Osteocyte (in vitro differentiated cells): ENCODE measurements at regions not wholly inside any gene's neighbourhood (a gene's known extent, or its start where the extent isn't known, plus 50 kb on each side); places are given as distances from the start of the nearest gene placed in this dataset.
"Not testable (repeated sequence)": the region's sequence is repeated elsewhere in the genome, so short reads cannot be mapped to it uniquely, and the experiment has no call there.

Experiments
- DNase-seq: peaks from one replicate; pipeline ENCODE4 v3.0.0; 2021; ENCODE audit warnings: mixed read lengths; ENCODE audit not compliant: unreplicated experiment; ENCODE audit errors: extremely low spot score
- H3K27ac Mint-ChIP-seq: one replicate; pipeline ENCODE4 v1.8.0; 2021; ENCODE audit warnings: mild to moderate bottlenecking, mixed read lengths; ENCODE audit not compliant: unreplicated experiment
- H3K27me3 Mint-ChIP-seq: one replicate; pipeline ENCODE4 v1.8.0; 2021; ENCODE audit warnings: mixed read lengths; ENCODE audit not compliant: unreplicated experiment
- H3K36me3 Mint-ChIP-seq: one replicate; pipeline ENCODE4 v1.8.0; 2021; ENCODE audit warnings: mixed read lengths; ENCODE audit not compliant: unreplicated experiment
- H3K4me1 Mint-ChIP-seq: one replicate; pipeline ENCODE4 v1.8.0; 2021; ENCODE audit warnings: mixed read lengths; ENCODE audit not compliant: unreplicated experiment
- H3K4me3 Mint-ChIP-seq: one replicate; pipeline ENCODE4 v1.8.0; 2021; ENCODE audit warnings: mild to moderate bottlenecking, moderate library complexity, mixed read lengths; ENCODE audit not compliant: unreplicated experiment
- H3K9me3 Mint-ChIP-seq: one replicate; pipeline ENCODE4 v1.8.0; 2021; ENCODE audit warnings: mixed read lengths; ENCODE audit not compliant: unreplicated experiment
- TF ChIP-seq, protein P1 (sequence below): fragments of 200-600 bp; sonication (generic); IDR thresholded peaks from 2 replicates; pipeline ENCODE4 v1.5.0; 2021; ENCODE audit warnings: antibody characterized with exemption, mild to moderate bottlenecking, moderate library complexity

DNA sequence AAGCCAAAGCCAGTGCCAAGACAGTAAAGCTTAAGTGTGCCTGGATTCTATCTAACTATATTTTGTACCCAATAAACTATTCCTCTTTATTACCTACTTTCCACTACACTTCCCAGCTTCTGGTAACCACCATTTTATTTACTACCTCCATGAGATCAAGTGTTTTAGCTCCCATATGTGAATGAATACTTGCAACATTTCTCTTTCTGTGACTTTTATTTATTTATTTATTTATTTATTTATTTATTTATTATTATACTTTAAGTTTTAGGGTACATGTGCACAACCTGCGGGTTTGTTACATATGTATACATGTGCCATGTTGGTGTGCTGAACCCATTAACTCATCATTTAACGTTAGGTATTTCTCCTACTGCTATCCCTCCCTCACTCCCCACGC lies 582.1 kb downstream of the AMY1C start:
- Mint-ChIP-seq H3K4me3 (no peak overlapping the region), H3K27me3 (no peaks in the 10 kb centered on the region), H3K27ac (no peak overlapping the region), H3K4me1 (no peaks in the 10 kb centered on the region), H3K9me3 (peaks cover 5% of the 10 kb centered on the region), H3K36me3 (no peaks in the 10 kb centered on the region)
- no peak for DNase-seq
- TF ChIP-seq, protein P1, sequence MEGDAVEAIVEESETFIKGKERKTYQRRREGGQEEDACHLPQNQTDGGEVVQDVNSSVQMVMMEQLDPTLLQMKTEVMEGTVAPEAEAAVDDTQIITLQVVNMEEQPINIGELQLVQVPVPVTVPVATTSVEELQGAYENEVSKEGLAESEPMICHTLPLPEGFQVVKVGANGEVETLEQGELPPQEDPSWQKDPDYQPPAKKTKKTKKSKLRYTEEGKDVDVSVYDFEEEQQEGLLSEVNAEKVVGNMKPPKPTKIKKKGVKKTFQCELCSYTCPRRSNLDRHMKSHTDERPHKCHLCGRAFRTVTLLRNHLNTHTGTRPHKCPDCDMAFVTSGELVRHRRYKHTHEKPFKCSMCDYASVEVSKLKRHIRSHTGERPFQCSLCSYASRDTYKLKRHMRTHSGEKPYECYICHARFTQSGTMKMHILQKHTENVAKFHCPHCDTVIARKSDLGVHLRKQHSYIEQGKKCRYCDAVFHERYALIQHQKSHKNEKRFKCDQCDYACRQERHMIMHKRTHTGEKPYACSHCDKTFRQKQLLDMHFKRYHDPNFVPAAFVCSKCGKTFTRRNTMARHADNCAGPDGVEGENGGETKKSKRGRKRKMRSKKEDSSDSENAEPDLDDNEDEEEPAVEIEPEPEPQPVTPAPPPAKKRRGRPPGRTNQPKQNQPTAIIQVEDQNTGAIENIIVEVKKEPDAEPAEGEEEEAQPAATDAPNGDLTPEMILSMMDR = no peak

- H3K4me1 Mint-ChIP-seq, H3K4me3 Mint-ChIP-seq, H3K27ac Mint-ChIP-seq, H3K36me3 Mint-ChIP-seq, H3K27me3 Mint-ChIP-seq, DNase-seq: not testable (repeated sequence)
- H3K9me3 Mint-ChIP-seq = peaks cover 14% of the 10 kb centered on the region
Measured at GRCh38 chr1:104337927-104338326, 588.2 kb downstream of the AMY1C start.

DNA sequence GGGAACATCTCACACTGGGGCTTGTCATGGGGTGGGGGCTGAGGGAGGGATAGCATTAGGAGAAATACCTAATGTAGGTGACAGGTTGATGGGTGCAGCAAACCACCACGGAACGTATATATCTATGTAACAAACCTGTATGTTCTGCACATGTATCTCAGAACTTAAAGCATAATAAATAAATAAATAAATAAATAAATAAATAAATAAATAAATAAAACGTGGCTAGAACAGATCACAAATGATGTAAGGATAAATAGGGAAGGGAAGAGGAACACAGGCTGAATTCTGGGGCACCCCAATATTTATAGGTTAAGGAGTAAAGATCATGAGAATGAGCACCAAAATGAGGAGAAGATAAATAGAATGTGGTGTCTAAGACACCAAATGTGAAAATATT lies 592.2 kb downstream of the AMY1C start:
- Mint-ChIP-seq H3K4me1 (no peaks in the 10 kb centered on the region), H3K36me3 (peaks cover 2% of the 10 kb centered on the region), H3K27ac (no peak overlapping the region), H3K4me3 (no peak overlapping the region), H3K9me3 (peaks cover 7% of the 10 kb centered on the region), H3K27me3 (no peaks in the 10 kb centered on the region)
- TF ChIP-seq, protein P1 = no peak
- no peak for DNase-seq

- Mint-ChIP-seq H3K4me1 (no peaks in the 10 kb centered on the region), H3K9me3 (no peaks in the 10 kb centered on the region), H3K36me3 (no peaks in the 10 kb centered on the region), H3K27me3 (no peaks in the 10 kb centered on the region), H3K27ac (no peak overlapping the region), H3K4me3 (no peak overlapping the region)
- no peak for DNase-seq
- TF ChIP-seq, protein P1 = no peak
Measured at GRCh38 chr1:104348277-104348676, 598.6 kb downstream of the AMY1C start.

DNA sequence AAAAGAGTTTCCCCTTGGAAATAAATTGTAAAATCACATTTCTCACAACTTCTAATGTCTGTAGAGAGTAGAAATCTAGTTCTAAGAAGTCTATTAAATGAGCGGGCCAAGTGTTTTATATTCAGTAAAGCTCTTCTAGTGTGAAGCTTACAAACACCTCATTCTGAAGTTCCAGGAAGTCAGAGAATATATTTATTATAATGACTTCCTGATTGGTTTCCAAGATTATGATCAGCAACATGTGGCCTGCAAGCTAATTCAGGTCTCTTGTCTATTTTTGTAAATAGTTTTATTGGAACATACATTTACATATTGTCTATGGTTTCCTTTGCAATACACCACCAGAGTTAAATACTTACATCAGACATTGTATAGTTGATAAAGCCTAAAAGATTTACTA lies 603.9 kb downstream of the AMY1C start:
- DNase-seq = no peak
- Mint-ChIP-seq H3K4me1 (no peaks in the 10 kb centered on the region), H3K27me3 (no peaks in the 10 kb centered on the region), H3K36me3 (no peaks in the 10 kb centered on the region), H3K9me3 (no peaks in the 10 kb centered on the region), H3K27ac (no peak overlapping the region), H3K4me3 (no peak overlapping the region)
- TF ChIP-seq, protein P1 = no peak

GRCh38 chr1:104358086-104358485 lies 608.4 kb downstream of the AMY1C start:
- no peaks in the 10 kb centered on the region for H3K9me3 Mint-ChIP-seq
- H3K36me3 Mint-ChIP-seq = no peaks in the 10 kb centered on the region
- TF ChIP-seq, protein P1 = no peak
- H3K27ac Mint-ChIP-seq = no peak overlapping the region
- H3K27me3 Mint-ChIP-seq = no peaks in the 10 kb centered on the region
- DNase-seq = no peak
- H3K4me3 Mint-ChIP-seq = no peak overlapping the region
- H3K4me1 Mint-ChIP-seq = no peaks in the 10 kb centered on the region
